OCI-LY7 (cell line): ENCODE measurements at regions not wholly inside any gene's neighbourhood (a gene's known extent, or its start where the extent isn't known, plus 50 kb on each side); places are given as distances from the start of the nearest gene placed in this dataset.

Source experiments
- CTCF ChIP-seq: fragments of 200-600 bp; sonication (generic); conservative IDR thresholded peaks from 2 replicates; pipeline ENCODE4 v1.5.1; 2014; ENCODE audit warnings: mild to moderate bottlenecking, antibody characterized with exemption, low read length, moderate library complexity, mixed read lengths
- EZH2phosphoT487 ChIP-seq: fragments of 200-600 bp; sonication (generic); IDR thresholded peaks from 2 replicates; pipeline ENCODE4 v1.6.1; 2018; ENCODE audit warnings: low read depth, borderline replicate concordance, mild to moderate bottlenecking, mixed run types, antibody characterized with exemption, low read length, moderate library complexity, mixed read lengths

- TF ChIP-seq CTCF: no peak
- no peak for TF ChIP-seq EZH2phosphoT487
Measured at GRCh38 chr2:201980946-201981345, 52.7 kb upstream of the FZD7 start.
